LHCN-M2 (cell line): ENCODE measurements at regions not wholly inside any gene's neighbourhood (a gene's known extent, or its start where the extent isn't known, plus 50 kb on each side); places are given as distances from the start of the nearest gene placed in this dataset.
A peak's percentile ranks its signal among the peaks of the same experiment; 100 is the strongest.

Experiments used
- DNase-seq: peaks from one replicate; pipeline ENCODE4 v3.0.0-alpha.2; 2012; ENCODE audit warnings: low read depth

DNA sequence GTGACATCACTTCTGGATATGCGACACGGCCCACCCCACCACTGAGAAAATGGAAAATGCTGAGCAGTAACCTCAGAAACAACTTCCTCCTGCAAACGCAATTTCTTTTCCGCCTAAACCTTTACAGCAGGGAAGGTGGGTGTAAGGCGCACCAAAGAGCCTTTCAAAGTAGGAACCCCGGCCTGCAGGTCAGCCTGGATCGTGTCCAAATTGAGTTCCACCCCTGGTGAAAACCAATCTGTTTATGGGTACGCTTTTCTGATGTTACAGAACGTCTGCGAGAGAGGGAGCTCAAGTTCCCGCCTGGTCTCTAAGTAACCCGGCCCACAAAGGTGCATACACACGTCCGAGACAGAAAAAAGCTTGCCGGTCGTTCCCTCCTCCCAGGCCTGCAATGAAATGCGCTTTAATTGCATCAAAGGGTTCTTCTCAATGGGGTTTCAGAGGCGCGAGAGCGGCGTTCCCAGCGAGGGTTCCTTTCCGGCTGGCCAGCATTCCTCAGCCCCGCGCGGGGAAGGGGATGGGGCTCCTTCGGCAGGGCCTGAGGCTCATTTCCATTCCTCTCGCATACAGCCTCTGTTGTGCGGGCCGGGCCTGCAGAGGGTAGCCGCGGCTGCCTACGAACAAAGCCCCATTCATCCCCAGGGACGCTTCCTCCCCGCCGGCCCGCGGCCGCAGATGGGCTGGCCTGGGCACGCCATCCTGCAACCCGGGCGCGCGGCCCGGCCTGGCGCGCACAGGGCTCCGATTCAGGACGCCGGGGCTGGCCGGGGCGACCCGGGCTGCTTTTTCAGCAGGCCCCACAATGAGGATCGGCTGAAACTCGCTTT is 138.1 kb downstream of the TMCO5A start:
- DNase-seq: peak; percentile 85

GRCh38 chr15:38073178-38073946 is 138.9 kb downstream of the TMCO5A start:
- DNase-seq: peak; percentile 75

DNA sequence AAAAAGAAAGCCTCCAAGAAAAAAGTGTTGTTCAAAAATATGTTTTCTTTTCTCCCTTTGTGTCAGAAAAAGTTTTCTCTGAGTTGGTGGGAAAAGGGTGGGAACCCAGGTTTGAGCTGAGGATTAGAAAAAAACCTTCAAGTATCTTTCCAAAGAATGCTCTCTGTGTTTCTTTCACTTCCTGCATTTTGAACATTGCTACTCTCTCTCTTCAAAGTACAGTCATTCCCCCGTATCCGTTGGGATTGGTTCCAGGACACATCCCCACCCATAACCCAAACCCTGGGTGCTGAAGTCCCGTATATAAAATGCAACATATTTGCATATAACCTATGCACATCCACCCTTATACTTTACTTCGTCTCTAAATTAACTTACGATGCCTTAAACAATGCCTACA is 139.6 kb downstream of the TMCO5A start:
- no peak for DNase-seq

- no peak for DNase-seq
These were observed 141.0 kb downstream of the TMCO5A start for GRCh38 chr15:38075466-38075865.

GRCh38 chr15:38076786-38077185 is 142.3 kb downstream of the TMCO5A start:
- no peak for DNase-seq

DNA sequence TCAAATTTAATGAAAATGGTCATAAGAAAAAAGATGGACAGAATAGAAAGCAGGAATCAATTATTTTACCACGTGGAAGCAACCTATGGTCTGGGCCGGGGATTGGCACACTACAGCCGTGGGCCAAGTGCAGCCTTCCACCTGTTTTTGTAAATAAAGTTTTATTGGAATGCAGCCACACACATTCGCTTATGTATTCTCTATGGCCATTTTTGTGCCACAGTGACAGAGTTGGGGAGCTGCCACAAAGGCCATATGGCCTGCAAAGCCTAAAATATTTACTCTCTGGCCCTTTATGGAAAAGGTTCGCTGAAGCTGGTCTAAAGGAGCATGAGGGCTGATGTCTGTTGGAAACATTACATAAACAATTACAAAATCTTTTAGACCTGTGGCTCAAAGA is 144.8 kb downstream of the TMCO5A start:
- no peak for DNase-seq

DNA sequence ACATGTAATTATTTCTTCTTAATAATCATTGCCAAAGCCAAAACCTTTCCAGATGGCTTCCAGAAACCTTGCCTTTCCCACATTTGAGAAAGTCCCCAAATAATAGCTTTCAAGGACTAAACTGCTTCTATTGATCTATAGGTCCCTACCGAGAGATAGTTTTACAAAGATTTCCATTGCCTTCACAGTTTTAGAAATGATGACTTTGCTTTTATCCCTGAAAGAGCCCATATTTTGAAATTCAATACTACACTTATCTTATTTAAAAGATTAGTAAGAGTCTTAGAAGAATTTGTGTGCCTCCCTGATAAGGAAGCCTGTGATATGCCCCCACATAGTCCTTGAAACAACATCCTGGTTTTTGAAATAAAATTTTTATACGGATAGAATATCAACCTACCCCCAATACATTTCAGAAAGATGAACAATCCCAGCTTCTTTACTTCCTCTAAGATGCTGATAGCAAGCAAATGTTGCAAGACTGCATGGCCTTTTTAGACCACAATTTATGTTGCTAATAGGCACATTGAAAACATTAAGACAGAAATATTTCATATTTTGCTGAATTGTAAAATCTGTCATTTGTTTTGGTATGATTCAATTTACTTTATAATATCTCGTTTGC is 146.3 kb downstream of the TMCO5A start:
- DNase-seq: no peak

DNA sequence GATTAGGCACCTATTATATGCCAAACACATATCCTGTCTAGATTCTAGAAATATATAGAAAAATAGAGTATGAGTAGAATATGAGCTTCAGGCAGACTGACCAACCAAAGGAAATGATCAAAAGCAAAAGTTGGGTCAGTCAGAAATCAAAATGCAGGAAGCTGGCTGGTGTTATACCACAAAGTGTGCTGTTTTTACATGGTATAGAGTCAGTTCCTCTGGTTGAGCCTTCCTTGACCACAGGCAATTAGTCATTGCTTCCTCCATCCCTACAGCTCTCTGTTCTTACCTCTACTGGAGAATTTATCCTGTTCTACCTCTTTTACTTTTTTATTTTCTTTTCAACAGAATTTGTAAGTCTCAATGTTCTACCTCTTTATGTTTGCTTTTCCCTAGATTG is 149.8 kb downstream of the TMCO5A start:
- peak; percentile 67 for DNase-seq

- no peak for DNase-seq
These were observed 150.7 kb downstream of the TMCO5A start for GRCh38 chr15:38085114-38085513.

DNA sequence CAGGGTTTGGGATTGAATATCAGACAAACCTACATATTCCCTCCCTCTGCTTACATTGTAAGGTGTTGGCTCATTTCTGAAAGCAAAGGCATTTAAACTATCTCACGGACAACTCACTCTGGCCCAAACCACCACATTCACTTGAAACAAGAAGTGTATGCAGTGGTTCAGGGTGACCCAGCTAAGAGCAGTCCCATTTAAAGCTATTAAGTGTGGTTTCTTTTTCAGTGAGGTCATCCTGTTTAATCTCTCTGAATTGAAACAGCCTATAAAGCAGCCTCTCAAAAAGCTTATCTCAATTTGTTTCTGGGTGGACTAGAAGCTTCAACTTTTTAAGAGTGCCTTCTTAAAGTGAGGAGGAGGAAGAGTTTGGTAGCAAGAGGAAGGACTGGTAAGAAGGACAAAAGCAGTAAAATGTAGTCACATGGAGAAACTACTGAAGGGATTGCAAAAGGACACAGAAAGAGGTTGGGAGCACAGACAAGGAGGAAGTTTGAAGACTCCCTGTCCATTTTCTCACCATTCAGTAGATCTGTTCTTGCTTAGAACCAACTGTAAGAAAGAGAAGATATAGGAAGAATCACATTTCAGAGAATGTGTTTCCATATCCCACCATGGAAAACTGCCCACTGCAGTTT is 151.6 kb downstream of the TMCO5A start:
- DNase-seq: peak; percentile 42

- DNase-seq: no peak
These were observed 152.2 kb downstream of the TMCO5A start for GRCh38 chr15:38086611-38087010.

DNA sequence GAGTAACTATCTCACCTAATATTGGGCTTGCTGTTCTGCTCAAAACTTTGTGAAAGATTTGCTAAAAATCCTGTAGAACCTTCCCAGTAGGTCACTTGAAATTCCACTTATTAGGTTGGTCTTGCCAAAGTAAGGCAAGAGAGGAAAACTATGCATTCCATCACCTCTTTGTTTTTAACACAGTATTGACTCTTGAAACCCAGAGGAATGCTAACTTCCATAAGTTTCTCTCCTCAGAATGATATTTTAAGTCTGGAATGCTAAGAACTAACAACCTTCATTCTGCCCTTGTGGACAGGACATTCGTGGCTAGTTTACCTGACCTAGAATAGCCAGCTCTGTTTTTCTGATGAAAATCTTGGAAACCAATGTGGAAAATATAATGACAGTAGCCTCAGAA is 154.5 kb downstream of the TMCO5A start:
- DNase-seq: no peak

DNA sequence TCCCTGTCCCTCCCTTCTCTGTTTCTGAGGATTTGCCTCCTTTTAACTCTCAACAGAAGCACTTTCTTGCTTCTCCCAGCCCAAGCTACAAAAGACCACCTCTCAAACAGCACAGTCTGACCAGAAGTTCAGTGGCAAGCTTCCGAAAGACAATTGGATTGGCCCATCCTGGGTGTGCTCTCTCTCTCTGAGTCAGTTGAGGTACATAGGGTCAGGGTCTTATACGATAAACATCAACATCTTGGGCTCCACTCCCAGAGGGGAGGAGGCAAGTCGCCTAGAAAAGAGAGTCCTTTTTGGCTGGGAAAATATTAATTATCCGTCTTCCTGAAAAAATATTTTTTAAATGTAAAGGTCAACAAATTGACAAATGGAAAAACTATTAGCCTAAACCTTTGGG is 155.8 kb downstream of the TMCO5A start:
- DNase-seq: no peak

- DNase-seq: no peak
These were observed 156.2 kb downstream of the TMCO5A start for GRCh38 chr15:38090678-38091077.

DNA sequence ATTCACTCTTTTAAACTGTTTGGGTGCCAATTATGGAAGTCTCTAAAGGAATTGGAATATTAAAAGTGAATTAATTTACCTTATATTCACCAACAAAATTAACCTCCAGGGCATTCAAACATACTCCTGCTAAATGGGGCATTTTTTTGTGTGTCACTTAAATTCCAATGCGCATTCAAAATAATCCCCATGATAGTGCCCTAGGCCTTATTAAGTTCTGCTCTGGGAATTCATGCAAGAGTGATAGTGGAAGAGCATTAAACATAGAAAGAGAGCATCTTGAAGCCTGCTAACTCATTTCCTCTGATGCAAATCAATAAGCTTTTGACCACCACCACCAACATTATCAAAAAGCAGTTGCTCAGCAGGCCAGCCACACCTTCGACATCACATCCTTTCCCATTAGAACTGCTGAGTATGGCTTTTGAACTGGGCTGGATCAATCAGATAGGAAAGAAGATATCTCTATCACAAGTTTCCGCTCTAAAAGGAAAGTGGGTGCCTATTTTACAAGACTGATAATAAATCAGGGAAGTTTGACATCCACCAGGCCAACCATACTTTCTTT is 156.7 kb downstream of the TMCO5A start:
- DNase-seq: no peak

- no peak for DNase-seq
These were observed 158.7 kb upstream of the SPRED1 start for GRCh38 chr15:38093931-38094330.

GRCh38 chr15:38102972-38103371 is 149.7 kb upstream of the SPRED1 start:
- no peak for DNase-seq

GRCh38 chr15:38103564-38103963 is 149.1 kb upstream of the SPRED1 start:
- DNase-seq: no peak

DNA sequence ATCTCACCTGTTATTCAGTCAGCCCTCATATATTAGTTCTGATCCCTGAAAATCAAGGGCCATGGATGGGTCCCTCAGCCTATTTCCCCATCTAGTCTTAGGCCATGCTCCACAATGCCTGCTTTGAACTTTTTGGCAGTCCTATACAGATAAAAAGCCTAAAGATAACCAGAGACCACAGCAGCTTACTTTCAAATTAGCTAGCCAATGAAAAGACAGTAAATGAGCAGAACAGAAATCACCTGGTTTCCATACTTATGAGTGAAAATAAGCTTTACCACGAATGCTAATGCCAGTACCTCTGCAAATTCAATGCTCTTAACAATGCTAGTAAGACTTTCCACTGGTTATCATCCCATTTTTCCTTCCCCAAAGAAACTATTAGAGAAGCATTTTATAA is 141.6 kb upstream of the SPRED1 start:
- DNase-seq: no peak

DNA sequence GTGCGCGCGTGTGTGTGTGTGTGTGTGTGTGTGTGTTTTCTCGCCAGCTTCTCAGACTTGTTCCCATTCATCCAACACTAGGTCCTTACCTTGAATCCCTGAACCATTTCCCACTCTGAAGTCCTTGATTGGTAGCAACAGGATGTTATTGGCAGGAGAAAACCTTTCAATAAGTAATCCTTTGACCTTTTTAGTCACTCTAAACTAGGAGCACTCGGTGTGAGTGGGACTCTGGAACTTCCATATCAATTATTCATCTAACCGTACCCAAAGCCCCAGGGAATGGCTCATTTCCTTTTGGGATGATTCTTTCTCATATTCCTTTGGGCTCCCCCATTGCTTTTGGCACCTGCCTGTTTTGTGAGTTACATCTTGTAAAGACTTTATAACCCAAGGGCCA is 140.2 kb upstream of the SPRED1 start:
- DNase-seq: no peak

DNA sequence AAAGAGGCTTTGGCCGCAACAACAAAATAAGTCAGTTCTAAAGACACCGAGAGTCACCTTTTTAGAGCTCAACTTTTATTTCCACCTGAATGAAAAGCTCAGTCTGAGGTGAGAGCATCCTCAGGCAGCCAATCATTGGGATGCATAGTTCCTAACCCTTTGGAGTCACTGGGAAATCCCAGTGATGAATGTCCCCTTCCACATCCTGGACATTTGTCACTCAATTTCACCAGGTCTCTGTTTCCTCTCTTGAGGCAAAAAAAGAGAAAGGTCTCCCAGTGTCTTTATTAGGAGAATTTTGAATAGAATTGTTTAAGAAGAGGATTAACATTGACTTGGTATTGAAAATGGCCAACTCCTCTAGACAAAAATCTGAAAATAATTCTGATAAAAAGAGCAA is 137.5 kb upstream of the SPRED1 start:
- DNase-seq: no peak

GRCh38 chr15:38117781-38118180 is 134.9 kb upstream of the SPRED1 start:
- no peak for DNase-seq
